ENCODE measurements at regions not wholly inside any gene's neighbourhood (a gene's known extent, or its start where the extent isn't known, plus 50 kb on each side); places are given as distances from the start of the nearest gene placed in this dataset.

GRCh38 chr7:50145226-50145625 lies 52.2 kb upstream of the ZPBP start:
- TF ChIP-seq, protein P1, sequence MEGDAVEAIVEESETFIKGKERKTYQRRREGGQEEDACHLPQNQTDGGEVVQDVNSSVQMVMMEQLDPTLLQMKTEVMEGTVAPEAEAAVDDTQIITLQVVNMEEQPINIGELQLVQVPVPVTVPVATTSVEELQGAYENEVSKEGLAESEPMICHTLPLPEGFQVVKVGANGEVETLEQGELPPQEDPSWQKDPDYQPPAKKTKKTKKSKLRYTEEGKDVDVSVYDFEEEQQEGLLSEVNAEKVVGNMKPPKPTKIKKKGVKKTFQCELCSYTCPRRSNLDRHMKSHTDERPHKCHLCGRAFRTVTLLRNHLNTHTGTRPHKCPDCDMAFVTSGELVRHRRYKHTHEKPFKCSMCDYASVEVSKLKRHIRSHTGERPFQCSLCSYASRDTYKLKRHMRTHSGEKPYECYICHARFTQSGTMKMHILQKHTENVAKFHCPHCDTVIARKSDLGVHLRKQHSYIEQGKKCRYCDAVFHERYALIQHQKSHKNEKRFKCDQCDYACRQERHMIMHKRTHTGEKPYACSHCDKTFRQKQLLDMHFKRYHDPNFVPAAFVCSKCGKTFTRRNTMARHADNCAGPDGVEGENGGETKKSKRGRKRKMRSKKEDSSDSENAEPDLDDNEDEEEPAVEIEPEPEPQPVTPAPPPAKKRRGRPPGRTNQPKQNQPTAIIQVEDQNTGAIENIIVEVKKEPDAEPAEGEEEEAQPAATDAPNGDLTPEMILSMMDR (IDR thresholded peaks at IDR 0.05; ENCODE audit: poor library complexity) = no peak
- TF ChIP-seq EZH2 (IDR thresholded peaks at IDR 0.05; ENCODE audit: borderline replicate concordance) = no peak

All from hepatocyte (in vitro differentiated cells).